H1 (cell line): ENCODE measurements at regions not wholly inside any gene's neighbourhood (a gene's known extent, or its start where the extent isn't known, plus 50 kb on each side); places are given as distances from the start of the nearest gene placed in this dataset.

ENCODE experiments used
- CTCF ChIA-PET: fragments of 300-600 bp; sonication (Branson Sonifier 250); formaldehyde crosslinking; loops from one replicate; lab custom pipeline; 2021; ENCODE audit not compliant: partially characterized antibody; lab: Charles Lee
- POLR2A ChIA-PET: fragments of 300-600 bp; sonication (Branson Sonifier 250); formaldehyde crosslinking; loops from one replicate; lab custom pipeline; 2021; ENCODE audit warnings: inconsistent platforms; ENCODE audit not compliant: partially characterized antibody; lab: Charles Lee
- DNase-seq, 2 experiments: peaks; one replicate each; pipeline versions ENCODE4 v3.0.0 to v3.0.0-alpha.2; 2010 to 2022; ENCODE audit warnings: low spot score in 2 of 2, low read depth in 1 of 2, mixed read lengths in 1 of 2
- FAIRE-seq: peaks from 2 replicates; lab custom pipeline; 2011; peaks lifted over from hg19 to GRCh38; lab: Jason Lieb, UNC
- H2AFZ ChIP-seq: 2 replicates; pipeline ENCODE4 v1.8.1; 2012; ENCODE audit warnings: low read length, inconsistent platforms
- H2AK5ac ChIP-seq: 2 replicates; pipeline ENCODE4 v1.6.1; 2013; ENCODE audit warnings: low read depth, low read length
- H2BK120ac ChIP-seq: replicated peaks from 2 replicates; pipeline ENCODE3; 2013; ENCODE audit warnings: low read depth, low read length, inconsistent platforms
- H2BK12ac ChIP-seq: 2 replicates; pipeline ENCODE4 v1.6.1; 2013; ENCODE audit warnings: low read depth, low read length
- H2BK15ac ChIP-seq: 2 replicates; pipeline ENCODE4 v1.6.1; 2013; ENCODE audit warnings: low read length
- H2BK20ac ChIP-seq: 2 replicates; pipeline ENCODE4 v1.6.1; 2013; ENCODE audit warnings: low read length
- H2BK5ac ChIP-seq: 2 replicates; pipeline ENCODE4 v1.6.1; 2013; ENCODE audit warnings: low read depth, low read length
- H3K14ac ChIP-seq: 2 replicates; pipeline ENCODE4 v1.6.1; 2013; ENCODE audit warnings: inconsistent platforms; ENCODE audit not compliant: insufficient read length
- H3K18ac ChIP-seq: 2 replicates; pipeline ENCODE4 v1.6.1; 2013; ENCODE audit warnings: low read length; ENCODE audit errors: extremely low read depth
- H3K23ac ChIP-seq: 2 replicates; pipeline ENCODE4 v1.6.1; 2013; ENCODE audit warnings: inconsistent platforms; ENCODE audit not compliant: insufficient read length
- H3K23me2 ChIP-seq: 2 replicates; pipeline ENCODE4 v1.6.1; 2013; ENCODE audit warnings: low read depth, low read length
- H3K27ac ChIP-seq: 2 replicates; pipeline ENCODE4 v1.6.1; 2011; ENCODE audit warnings: low read depth, low read length, inconsistent platforms
- H3K27me3 ChIP-seq, 4 experiments: replicated peaks in 1 of 4; 1 replicate in 1 of 4; 2 replicates in 3 of 4; pipeline versions ENCODE4 v1.6.1 to v1.8.1; 2011 to 2013; ENCODE audit warnings: low read length in 3 of 4, mild to moderate bottlenecking in 3 of 4, inconsistent platforms in 2 of 4, mixed read lengths in 2 of 4, moderate library complexity in 1 of 4; ENCODE audit not compliant: control insufficient read depth in 3 of 4, insufficient read depth in 3 of 4; ENCODE audit errors: extremely low read depth in 1 of 4
- H3K36me3 ChIP-seq, 4 experiments: 2 replicates each; pipeline versions ENCODE4 v1.6.1 to v1.8.1; 2011 to 2013; ENCODE audit warnings: mild to moderate bottlenecking in 4 of 4, low read length in 3 of 4, moderate library complexity in 2 of 4, control low read depth in 1 of 4, inconsistent platforms in 1 of 4; ENCODE audit not compliant: insufficient read depth in 4 of 4, control insufficient read depth in 2 of 4
- H3K4ac ChIP-seq: replicated peaks from 2 replicates; pipeline ENCODE3; 2013; ENCODE audit warnings: low read length, low read depth, mixed read lengths, inconsistent platforms; ENCODE audit not compliant: insufficient read length
- H3K4me1 ChIP-seq, 4 experiments: replicated peaks in 1 of 4; 1 replicate in 1 of 4; 2 replicates in 3 of 4; pipeline versions ENCODE4 v1.6.1 to v1.8.1; 2011 to 2013; ENCODE audit warnings: low read length in 3 of 4, inconsistent platforms in 2 of 4, mixed read lengths in 1 of 4; ENCODE audit not compliant: insufficient read depth in 4 of 4, control insufficient read depth in 3 of 4
- H3K4me2 ChIP-seq, 2 experiments: 2 replicates each; pipeline versions ENCODE4 v1.6.1 to v1.8.1; 2011 to 2013; ENCODE audit warnings: low read depth in 2 of 2, low read length in 2 of 2, control low read depth in 1 of 2, inconsistent platforms in 1 of 2, mild to moderate bottlenecking in 1 of 2; ENCODE audit not compliant: insufficient read depth in 1 of 2
- H3K4me3 ChIP-seq, 4 experiments: fragments of 200-600, 300-600 bp in 1 of 4; sonication (generic), shearing (Covaris generic), sonication (Bioruptor Twin) in 1 of 4; 2 replicates each; pipeline versions ENCODE4 v1.5.1 to v1.8.1; 2011 to 2016; ENCODE audit warnings: low read length in 4 of 4, low read depth in 3 of 4, control low read depth in 2 of 4, inconsistent platforms in 2 of 4, mild to moderate bottlenecking in 2 of 4, mixed read lengths in 1 of 4, moderate library complexity in 1 of 4; ENCODE audit not compliant: insufficient read depth in 2 of 4; ENCODE audit errors: extremely low read depth in 1 of 4
- H3K56ac ChIP-seq: replicated peaks from 2 replicates; pipeline ENCODE3; 2013; ENCODE audit warnings: low read depth, mild to moderate bottlenecking, mixed read lengths, low read length, inconsistent platforms; ENCODE audit not compliant: insufficient read length
- H3K79me1 ChIP-seq: 2 replicates; pipeline ENCODE4 v1.6.1; 2013; ENCODE audit warnings: low read depth, low read length, control low read depth
- H3K79me2 ChIP-seq, 2 experiments: 2 replicates each; pipeline versions ENCODE4 v1.6.1 to v1.8.1; 2012 to 2013; ENCODE audit warnings: low read length in 2 of 2, mild to moderate bottlenecking in 2 of 2, inconsistent platforms in 1 of 2; ENCODE audit not compliant: insufficient read depth in 2 of 2, control insufficient read depth in 1 of 2
- H3K9ac ChIP-seq, 4 experiments: replicated peaks in 1 of 4; 1 replicate in 1 of 4; 2 replicates in 3 of 4; pipeline versions ENCODE4 v1.6.1 to v1.8.1; 2011 to 2013; ENCODE audit warnings: low read depth in 3 of 4, low read length in 3 of 4, control low read depth in 2 of 4, mild to moderate bottlenecking in 2 of 4, moderate library complexity in 2 of 4, inconsistent platforms in 1 of 4; ENCODE audit errors: extremely low read depth in 1 of 4
- H3K9me3 ChIP-seq, 2 experiments: 2 replicates each; pipeline versions ENCODE4 v1.6.1 to v1.8.1; 2012 to 2013; ENCODE audit warnings: mild to moderate bottlenecking in 2 of 2, moderate library complexity in 2 of 2, control low read depth in 1 of 2, inconsistent platforms in 1 of 2, low read depth in 1 of 2, low read length in 1 of 2, mixed read lengths in 1 of 2; ENCODE audit not compliant: insufficient read depth in 2 of 2
- H4K20me1 ChIP-seq, 2 experiments: replicated peaks in 1 of 2; 2 replicates each; pipeline versions ENCODE3 to v1.8.1; 2011 to 2013; ENCODE audit warnings: inconsistent platforms in 2 of 2, low read length in 2 of 2, mild to moderate bottlenecking in 1 of 2; ENCODE audit not compliant: insufficient read depth in 2 of 2, control insufficient read depth in 1 of 2
- H4K5ac ChIP-seq: 2 replicates; pipeline ENCODE4 v1.6.1; 2013; ENCODE audit warnings: low read length, low read depth, mixed read lengths, inconsistent platforms; ENCODE audit not compliant: insufficient read length
- H4K8ac ChIP-seq: 2 replicates; pipeline ENCODE4 v1.8.0; 2013; ENCODE audit warnings: mild to moderate bottlenecking, moderate library complexity, low read length, inconsistent platforms; ENCODE audit not compliant: insufficient read depth; ENCODE audit errors: extremely low read depth
- H4K91ac ChIP-seq: replicated peaks from 2 replicates; pipeline ENCODE3; 2013; ENCODE audit warnings: low read length, mixed read lengths, inconsistent platforms; ENCODE audit not compliant: insufficient read length
- MAFK ChIP-seq: IDR thresholded peaks from 2 replicates; pipeline ENCODE4 v1.6.1; 2012; ENCODE audit warnings: low read depth, mild to moderate bottlenecking, improper control_type of control experiment, low read length
- POLR2AphosphoS5 ChIP-seq: IDR thresholded peaks from 2 replicates; pipeline ENCODE4 v1.6.1; 2011; ENCODE audit warnings: low read depth, low read length
- WGBS, 2 experiments: shearing (Covaris generic) in 1 of 2; methylation state at CpG; one replicate each; pipeline versions ENCODE4 v1.1.6 to v1.1.7; 2013 to 2015; ENCODE audit warnings: low lambda C conversion rate in 2 of 2, mixed read lengths in 2 of 2, inconsistent platforms in 1 of 2, low coverage in 1 of 2, missing lambda C conversion rate in 1 of 2; ENCODE audit not compliant: insufficient replicate concordance in 2 of 2, insufficient coverage in 1 of 2, insufficient read length in 1 of 2; ENCODE audit errors: extremely low coverage in 1 of 2, missing lambda C conversion rate in 1 of 2; 5-methylcytosine and 5-hydroxymethylcytosine counted together

DNA sequence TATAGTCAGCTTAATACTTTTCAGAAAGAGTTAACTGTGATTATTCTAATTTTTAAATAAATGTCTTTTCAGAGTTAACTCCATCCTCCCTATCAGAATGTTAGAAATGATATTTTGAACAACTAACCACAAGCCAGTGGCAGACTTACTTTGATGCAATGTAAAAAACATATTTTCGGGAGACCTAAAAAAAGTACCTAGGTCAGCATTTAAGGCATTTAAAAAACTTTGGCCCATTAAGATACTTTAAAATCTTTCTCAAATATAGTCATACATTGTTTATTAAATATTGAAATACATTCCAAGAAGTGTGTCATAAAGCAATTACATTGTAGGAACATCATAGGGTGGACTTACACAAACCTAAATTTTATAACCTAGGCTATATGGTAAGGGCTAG, 426.1 kb downstream of the PABPC4L start:
- Histone ChIP-seq H2BK20ac (no peak overlapping the region), H3K4ac (no peak overlapping the region), H3K56ac (no peak overlapping the region), H3K9ac (no peak overlapping the region), H3K23ac (no peak overlapping the region), H3K36me3 (peaks cover 0 to 5% (median 0%) of the 10 kb centered on the region in 4 experiments; a peak in 2 of 8 replicates), H3K79me2 (no peaks in the 10 kb centered on the region), H2BK5ac (no peak overlapping the region), H4K8ac (no peak overlapping the region), H3K4me2 (no peak overlapping the region), H3K9me3 (peaks cover 18 to 19% of the 10 kb centered on the region in 2 experiments), H2AFZ (no peak overlapping the region), H4K5ac (no peak overlapping the region), H3K14ac (no peak overlapping the region), H3K27me3 (no peaks in the 10 kb centered on the region), H3K4me3 (no peak overlapping the region), H2BK15ac (no peak overlapping the region), H3K79me1 (no peaks in the 10 kb centered on the region), H2AK5ac (no peak overlapping the region), H2BK12ac (no peak overlapping the region), H3K27ac (no peak overlapping the region), H3K18ac (no peak overlapping the region)
- DNase-seq (no peak), FAIRE-seq (no peak)
- CTCF ChIA-PET, result no interaction called here
- TF ChIP-seq POLR2AphosphoS5 (no peak), MAFK (peak; percentile 43; the same call in 1 of the 2 replicates)
- TF ChIP-seq, all 59 proteins: peak for 1
- no peak overlapping the region for H4K91ac ChIP-seq
- POLR2A ChIA-PET, result no interaction called here
- no peak overlapping the region for H2BK120ac ChIP-seq
- H3K4me1 ChIP-seq, result no peaks in the 10 kb centered on the region
- H3K23me2 ChIP-seq, result no peaks in the 10 kb centered on the region
- H4K20me1 ChIP-seq, result no peaks in the 10 kb centered on the region
- 93% methylated on average over 1 of the region's 1 CpG; no CpG with 5 or more reads in 1 of the 2 experiments for WGBS, 2 experiments
